ENCODE measurements at regions not wholly inside any gene's neighbourhood (a gene's known extent, or its start where the extent isn't known, plus 50 kb on each side); places are given as distances from the start of the nearest gene placed in this dataset.

DNA sequence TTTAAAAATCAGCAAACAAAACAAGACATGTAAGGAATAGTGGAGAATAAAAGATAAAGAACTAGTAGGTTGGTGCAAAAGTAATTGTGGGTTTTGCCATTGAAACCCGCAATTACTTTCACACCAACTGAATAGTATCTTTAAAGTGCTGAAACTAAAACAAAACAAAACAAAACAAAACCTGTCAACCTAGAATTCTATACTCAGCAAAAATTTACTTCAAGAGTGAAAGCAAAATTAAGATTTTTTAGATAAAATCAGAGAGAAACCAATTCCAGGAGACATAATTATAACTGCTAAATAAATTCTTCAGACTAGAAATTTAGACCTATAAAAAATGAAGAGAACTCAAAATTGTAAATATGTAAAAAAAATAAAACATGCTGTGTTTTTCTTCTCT is 114.0 kb upstream of the TSPAN2 start:
- Histone ChIP-seq H2AFZ (ENCODE audit: low read length) (no peak overlapping the region), H3K23ac (ENCODE audit: insufficient read length) (no peak overlapping the region), H2BK120ac (replicated peaks; ENCODE audit: low read depth, low read length) (no peak overlapping the region), H3K4ac (replicated peaks; ENCODE audit: insufficient read length, low read depth, low read length) (no peak overlapping the region), H3K23me2 (ENCODE audit: low read depth, low read length) (no peaks in the 10 kb centered on the region), H3K14ac (ENCODE audit: insufficient read length) (no peak overlapping the region), H4K20me1 (replicated peaks in 1 of 2; ENCODE audit: control insufficient read depth in 1 of 2, insufficient read depth in 2 of 2, low read length in 2 of 2) (no peaks in the 10 kb centered on the region), H3K36me3 (ENCODE audit: control insufficient read depth in 2 of 4, insufficient read depth in 4 of 4, low read length in 3 of 4) (no peaks in the 10 kb centered on the region), H3K9me3 (ENCODE audit: insufficient read depth in 2 of 2, low read depth in 1 of 2, low read length in 1 of 2) (no peaks in the 10 kb centered on the region), H3K27ac (ENCODE audit: low read depth, low read length) (no peak overlapping the region), H3K79me2 (ENCODE audit: control insufficient read depth in 1 of 2, insufficient read depth in 2 of 2, low read length in 2 of 2) (no peaks in the 10 kb centered on the region), H3K79me1 (ENCODE audit: low read depth, low read length) (no peaks in the 10 kb centered on the region), H2BK20ac (ENCODE audit: low read length) (no peak overlapping the region), H3K27me3 (replicated peaks in 1 of 4; ENCODE audit: control insufficient read depth in 3 of 4, extremely low read depth in 1 of 4, insufficient read depth in 3 of 4, low read length in 3 of 4) (no peaks in the 10 kb centered on the region), H2AK5ac (ENCODE audit: low read depth, low read length) (no peak overlapping the region), H3K9ac (replicated peaks in 1 of 4; ENCODE audit: extremely low read depth in 1 of 4, low read depth in 3 of 4, low read length in 3 of 4) (no peak overlapping the region), H2BK15ac (ENCODE audit: low read length) (no peak overlapping the region), H3K4me1 (replicated peaks in 1 of 4; ENCODE audit: control insufficient read depth in 3 of 4, insufficient read depth in 4 of 4, low read length in 3 of 4) (no peaks in the 10 kb centered on the region), H3K4me3 (ENCODE audit: extremely low read depth in 1 of 4, insufficient read depth in 2 of 4, low read depth in 3 of 4, low read length in 4 of 4) (no peak overlapping the region), H3K18ac (ENCODE audit: extremely low read depth, low read length) (no peak overlapping the region), H3K56ac (replicated peaks; ENCODE audit: insufficient read length, low read depth, low read length) (no peak overlapping the region), H3K4me2 (ENCODE audit: insufficient read depth in 1 of 2, low read depth in 2 of 2, low read length in 2 of 2) (no peak overlapping the region), H4K5ac (ENCODE audit: insufficient read length, low read depth, low read length) (no peak overlapping the region), H4K91ac (replicated peaks; ENCODE audit: insufficient read length, low read length) (no peak overlapping the region), H4K8ac (ENCODE audit: extremely low read depth, insufficient read depth, low read length) (no peak overlapping the region), H2BK5ac (ENCODE audit: low read depth, low read length) (no peak overlapping the region), H2BK12ac (ENCODE audit: low read depth, low read length) (no peak overlapping the region)
- ChIA-PET CTCF (ENCODE audit: partially characterized antibody) (interaction anchor here (1.2 kb wide), 1 partner anchor 72 kb away, joined by 4 read pairs; no protein-coding TSS in a partner anchor), POLR2A (ENCODE audit: partially characterized antibody) (no interaction called here)
- no peak for DNase-seq (ENCODE audit: low read depth in 1 of 2, low spot score in 2 of 2)
- no peak for FAIRE-seq
- WGBS, 2 experiments (ENCODE audit: extremely low coverage in 1 of 2, insufficient coverage in 1 of 2, insufficient read length in 1 of 2, insufficient replicate concordance in 2 of 2, low coverage in 1 of 2, low lambda C conversion rate in 2 of 2, missing lambda C conversion rate in 1 of 2), result 89% methylated on average over 1 of the region's 1 CpG; no CpG with 5 or more reads in 1 of the 2 experiments
- TF ChIP-seq, protein P1, sequence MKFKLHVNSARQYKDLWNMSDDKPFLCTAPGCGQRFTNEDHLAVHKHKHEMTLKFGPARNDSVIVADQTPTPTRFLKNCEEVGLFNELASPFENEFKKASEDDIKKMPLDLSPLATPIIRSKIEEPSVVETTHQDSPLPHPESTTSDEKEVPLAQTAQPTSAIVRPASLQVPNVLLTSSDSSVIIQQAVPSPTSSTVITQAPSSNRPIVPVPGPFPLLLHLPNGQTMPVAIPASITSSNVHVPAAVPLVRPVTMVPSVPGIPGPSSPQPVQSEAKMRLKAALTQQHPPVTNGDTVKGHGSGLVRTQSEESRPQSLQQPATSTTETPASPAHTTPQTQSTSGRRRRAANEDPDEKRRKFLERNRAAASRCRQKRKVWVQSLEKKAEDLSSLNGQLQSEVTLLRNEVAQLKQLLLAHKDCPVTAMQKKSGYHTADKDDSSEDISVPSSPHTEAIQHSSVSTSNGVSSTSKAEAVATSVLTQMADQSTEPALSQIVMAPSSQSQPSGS (IDR thresholded peaks at IDR 0.05; ENCODE audit: low read length), result no peak
- no peak for TF ChIP-seq MAFK (IDR thresholded peaks at IDR 0.05; ENCODE audit: low read depth, low read length)

Measured in H1 (cell line).